Effector memory CD4-positive, alpha-beta T cell (primary cell): ENCODE measurements at regions not wholly inside any gene's neighbourhood (a gene's known extent, or its start where the extent isn't known, plus 50 kb on each side); places are given as distances from the start of the nearest gene placed in this dataset.

Experiments
- DNase-seq, 3 donors: peaks; one replicate each; pipeline ENCODE4 v3.0.0-alpha.2; 2020
- H3K27ac ChIP-seq: 2 replicates; pipeline ENCODE4 v1.7.0; 2013; ENCODE audit warnings: mild to moderate bottlenecking, low read length, moderate library complexity; ENCODE audit not compliant: insufficient read depth, poor library complexity, severe bottlenecking
- H3K27me3 ChIP-seq: replicated peaks from 2 replicates; pipeline ENCODE4 v1.7.0; 2013; ENCODE audit warnings: mild to moderate bottlenecking, low read length; ENCODE audit not compliant: insufficient read depth, control insufficient read depth, poor library complexity, severe bottlenecking
- H3K36me3 ChIP-seq: 2 replicates; pipeline ENCODE4 v1.7.0; 2013; ENCODE audit warnings: mild to moderate bottlenecking, low read length, moderate library complexity; ENCODE audit not compliant: control insufficient read depth, insufficient read depth
- H3K4me1 ChIP-seq: 2 replicates; pipeline ENCODE4 v1.7.0; 2013; ENCODE audit warnings: low read length, mild to moderate bottlenecking; ENCODE audit not compliant: control insufficient read depth, insufficient read depth, poor library complexity, severe bottlenecking
- H3K4me3 ChIP-seq: 2 replicates; pipeline ENCODE4 v1.7.0; 2013; ENCODE audit warnings: low read length, low read depth, mild to moderate bottlenecking; ENCODE audit not compliant: insufficient read depth, poor library complexity, severe bottlenecking
- H3K9me3 ChIP-seq: 2 replicates; pipeline ENCODE4 v1.7.0; 2013; ENCODE audit warnings: mild to moderate bottlenecking, low read length, moderate library complexity; ENCODE audit not compliant: control insufficient read depth

DNA sequence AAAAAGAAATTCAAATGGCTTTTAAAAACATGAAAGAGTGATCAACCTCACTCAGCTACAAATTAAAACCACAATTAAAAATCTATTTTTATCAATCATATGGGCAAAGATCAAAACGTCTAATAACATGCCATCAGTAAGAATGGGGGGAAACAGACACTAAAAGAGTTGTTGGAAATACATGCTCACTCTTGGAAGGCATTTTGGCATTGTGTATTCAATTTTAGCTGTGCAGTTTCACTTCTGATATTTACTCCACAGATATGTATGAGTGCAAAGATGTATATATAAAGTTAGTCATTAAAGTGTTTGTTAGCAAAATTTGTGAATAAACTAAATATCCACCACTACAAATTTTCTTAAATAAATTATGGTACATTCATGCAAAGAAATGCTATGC, 112.3 kb upstream of the TOP1 start:
- Histone ChIP-seq H3K36me3 (no peaks in the 10 kb centered on the region), H3K4me3 (no peak overlapping the region)
- DNase-seq, result no peak

GRCh38 chr20:40920291-40920690, 108.3 kb upstream of the TOP1 start:
- Histone ChIP-seq H3K27me3 (no peaks in the 10 kb centered on the region), H3K27ac (no peak overlapping the region), H3K4me1 (no peaks in the 10 kb centered on the region), H3K4me3 (no peak overlapping the region), H3K36me3 (no peaks in the 10 kb centered on the region), H3K9me3 (no peaks in the 10 kb centered on the region)
- no peak for DNase-seq

More for the DNA sequence above, 112.3 kb upstream of the TOP1 start:
- Histone ChIP-seq H3K27ac (no peak overlapping the region), H3K9me3 (no peaks in the 10 kb centered on the region), H3K4me1 (no peaks in the 10 kb centered on the region), H3K27me3 (no peaks in the 10 kb centered on the region)

GRCh38 chr20:40922865-40923264, 105.8 kb upstream of the TOP1 start:
- Histone ChIP-seq H3K27ac (no peak overlapping the region), H3K4me3 (no peak overlapping the region), H3K36me3 (no peaks in the 10 kb centered on the region), H3K4me1 (no peaks in the 10 kb centered on the region), H3K9me3 (no peaks in the 10 kb centered on the region), H3K27me3 (no peaks in the 10 kb centered on the region)
- no peak for DNase-seq

DNA sequence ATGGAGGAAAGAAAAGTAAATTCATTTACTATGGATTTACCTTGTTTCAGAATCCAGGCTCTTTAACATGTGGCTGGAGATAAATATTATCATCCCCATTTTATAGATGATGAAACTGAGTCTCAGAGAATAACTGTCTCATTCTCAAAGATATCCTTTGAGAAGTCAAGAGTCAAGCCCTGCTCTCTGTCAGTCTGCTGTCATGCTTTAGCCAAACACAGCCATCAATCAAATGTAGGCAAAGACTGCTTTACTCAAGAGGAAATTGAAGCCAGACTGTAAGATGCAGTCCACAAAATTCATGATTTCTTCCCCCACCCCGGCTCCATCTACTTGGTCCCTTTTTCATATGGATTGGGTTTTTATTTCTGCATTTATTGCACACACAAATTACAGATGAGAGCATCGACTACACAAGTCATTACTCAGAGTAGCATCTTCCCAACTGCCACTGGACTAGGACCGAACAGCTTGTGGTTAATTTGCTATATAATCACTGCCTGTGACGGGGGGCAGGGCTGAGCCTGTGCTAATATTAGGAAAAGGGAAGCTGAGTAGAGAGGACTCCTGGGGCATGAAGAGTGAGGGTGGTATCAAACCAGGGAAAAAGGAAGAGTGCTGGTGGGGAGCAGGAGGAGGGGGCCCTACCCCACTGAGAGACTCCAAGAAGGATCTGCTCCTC, 102.7 kb upstream of the TOP1 start:
- Histone ChIP-seq H3K9me3 (no peaks in the 10 kb centered on the region), H3K36me3 (no peaks in the 10 kb centered on the region), H3K4me3 (no peak overlapping the region), H3K27me3 (no peaks in the 10 kb centered on the region), H3K27ac (no peak overlapping the region), H3K4me1 (no peaks in the 10 kb centered on the region)
- no peak for DNase-seq

GRCh38 chr20:40926928-40927327, 101.7 kb upstream of the TOP1 start:
- H3K4me3 ChIP-seq, result no peak overlapping the region
- no peaks in the 10 kb centered on the region for H3K4me1 ChIP-seq
- no peaks in the 10 kb centered on the region for H3K36me3 ChIP-seq
- no peaks in the 10 kb centered on the region for H3K9me3 ChIP-seq
- H3K27ac ChIP-seq, result no peak overlapping the region
- no peak for DNase-seq
- H3K27me3 ChIP-seq, result no peaks in the 10 kb centered on the region

- no peak for DNase-seq
- Histone ChIP-seq H3K27me3 (no peaks in the 10 kb centered on the region), H3K9me3 (no peaks in the 10 kb centered on the region), H3K27ac (no peak overlapping the region), H3K4me3 (no peak overlapping the region), H3K36me3 (no peaks in the 10 kb centered on the region), H3K4me1 (no peaks in the 10 kb centered on the region)
Observed at GRCh38 chr20:40930561-40930960, 98.1 kb upstream of the TOP1 start.

DNA sequence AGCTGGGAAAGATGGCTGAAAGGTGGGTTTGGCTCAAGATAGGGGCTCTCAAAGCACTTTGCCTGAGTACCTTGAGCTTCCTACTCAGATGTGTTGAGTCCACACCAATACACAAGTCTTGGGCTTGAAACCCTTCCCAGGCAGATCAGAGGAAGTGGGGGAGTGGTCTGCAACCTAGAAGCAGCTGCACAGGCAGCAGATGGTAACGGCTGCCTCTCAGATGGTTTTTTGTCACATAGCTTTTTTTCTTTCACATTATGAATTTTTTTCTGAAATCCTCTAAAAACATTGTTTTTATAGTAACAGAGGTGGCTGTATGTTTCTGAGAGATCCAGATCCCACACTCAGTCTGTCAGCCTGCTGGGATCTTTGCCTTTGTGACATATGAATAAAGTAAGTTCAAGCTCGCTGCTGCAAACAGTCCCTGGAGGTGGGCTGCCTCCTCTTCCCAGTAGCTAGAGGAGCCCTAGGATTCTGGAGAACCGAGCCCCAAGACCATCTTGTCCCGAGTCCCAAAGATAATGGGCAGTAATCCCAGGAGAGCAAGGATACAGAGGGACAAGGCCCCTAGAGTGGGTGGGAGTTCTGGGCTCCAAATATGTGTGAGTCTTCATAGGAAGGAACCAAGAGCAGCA, 97.1 kb upstream of the TOP1 start:
- DNase-seq, result no peak
- no peaks in the 10 kb centered on the region for H3K36me3 ChIP-seq
- no peaks in the 10 kb centered on the region for H3K9me3 ChIP-seq
- no peaks in the 10 kb centered on the region for H3K27me3 ChIP-seq
- no peaks in the 10 kb centered on the region for H3K4me1 ChIP-seq
- H3K4me3 ChIP-seq, result no peak overlapping the region
- H3K27ac ChIP-seq, result no peak overlapping the region

DNA sequence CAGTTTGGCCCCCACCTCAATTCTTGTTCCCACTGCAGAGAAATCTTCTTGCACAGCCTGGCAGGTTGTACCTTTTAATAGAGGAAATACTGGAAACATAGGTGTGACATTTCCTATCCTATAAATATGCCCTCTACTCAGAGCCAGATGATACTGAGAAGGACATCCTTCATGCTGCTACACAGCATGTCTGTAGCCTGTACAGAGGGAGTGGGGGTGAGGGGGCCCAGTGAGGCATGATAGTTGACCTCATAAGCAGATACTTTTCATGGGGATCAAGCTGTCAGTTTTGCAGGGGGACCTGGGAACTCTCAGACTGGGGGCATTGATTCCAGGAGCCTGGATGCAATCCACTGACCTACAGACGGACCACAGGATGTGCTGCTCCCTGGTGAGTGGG, 96.2 kb upstream of the TOP1 start:
- Histone ChIP-seq H3K27ac (no peak overlapping the region), H3K9me3 (no peaks in the 10 kb centered on the region), H3K4me1 (no peaks in the 10 kb centered on the region), H3K4me3 (no peak overlapping the region), H3K27me3 (no peaks in the 10 kb centered on the region), H3K36me3 (no peaks in the 10 kb centered on the region)
- DNase-seq, result no peak

- no peak overlapping the region for H3K4me3 ChIP-seq
- no peaks in the 10 kb centered on the region for H3K9me3 ChIP-seq
- no peak overlapping the region for H3K27ac ChIP-seq
- no peaks in the 10 kb centered on the region for H3K27me3 ChIP-seq
- no peaks in the 10 kb centered on the region for H3K36me3 ChIP-seq
- H3K4me1 ChIP-seq, result no peaks in the 10 kb centered on the region
- DNase-seq, result no peak
Observed at GRCh38 chr20:40933758-40934157, 94.9 kb upstream of the TOP1 start.

DNA sequence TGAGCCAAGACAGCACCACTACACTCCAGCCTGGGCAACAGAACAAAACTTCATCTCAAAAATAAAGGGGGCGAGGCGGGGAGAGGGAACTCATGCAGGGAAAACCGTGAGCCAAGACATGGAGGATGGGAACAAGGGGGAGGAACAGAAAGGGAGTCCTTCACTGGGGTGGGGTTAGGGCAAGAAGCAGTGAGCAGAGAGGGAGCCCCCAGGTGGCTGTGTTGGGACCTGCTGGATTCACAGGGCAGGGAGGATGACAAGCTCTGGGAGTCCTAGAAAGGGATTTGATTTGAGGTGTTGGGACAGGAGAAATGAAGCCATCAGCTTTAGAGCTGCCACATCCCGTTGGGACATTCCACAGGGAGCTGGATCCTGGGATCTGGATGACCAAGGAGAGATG, 90.6 kb upstream of the TOP1 start:
- Histone ChIP-seq H3K4me3 (no peak overlapping the region), H3K9me3 (no peaks in the 10 kb centered on the region)
- no peak for DNase-seq

More for the DNA sequence above, 90.6 kb upstream of the TOP1 start:
- no peaks in the 10 kb centered on the region for H3K27me3 ChIP-seq
- no peak overlapping the region for H3K27ac ChIP-seq
- H3K4me1 ChIP-seq, result no peaks in the 10 kb centered on the region
- no peaks in the 10 kb centered on the region for H3K36me3 ChIP-seq
